IMR-90 (cell line): ENCODE measurements at regions not wholly inside any gene's neighbourhood (a gene's known extent, or its start where the extent isn't known, plus 50 kb on each side); places are given as distances from the start of the nearest gene placed in this dataset.
A peak's percentile ranks its signal among the peaks of the same experiment; 100 is the strongest.

Source experiments
- ATAC-seq: fragments of 200-7000 bp; cut with Tn5 transposase; 2 replicates; pipeline ENCODE4 v1.9.1; 2020; ENCODE audit warnings: low read depth, mild to moderate bottlenecking, moderate library complexity
- BruUV-seq: library from RNA; stranded (reverse); fragments of 400-500 nt; replicated peaks from 2 replicates; lab custom pipeline; 2021; lab: Mats Ljungman, UMichigan
- CTCF ChIA-PET: fragments of 300-600 bp; formaldehyde crosslinking; extraction: SDS; loops from one replicate; lab custom pipeline; 2021; ENCODE audit warnings: antibody characterized with exemption; lab: Yijun Ruan, JAX
- POLR2A ChIA-PET: fragments of 300-600 bp; sonication (Branson Sonifier 250); formaldehyde crosslinking; loops from one replicate; lab custom pipeline; 2022; ENCODE audit warnings: antibody characterized with exemption; ENCODE audit not compliant: unreplicated experiment; lab: Charles Lee
- DNase-seq: peaks from one replicate; pipeline ENCODE4 v3.0.0; 2013
- H2AFZ ChIP-seq: replicated peaks from 2 replicates; pipeline ENCODE3; 2013; ENCODE audit warnings: low read length, mild to moderate bottlenecking; ENCODE audit not compliant: poor library complexity
- H2AK5ac ChIP-seq: 2 replicates; pipeline ENCODE4 v1.6.1; 2013; ENCODE audit warnings: low read depth, low read length, inconsistent platforms
- H2AK9ac ChIP-seq: replicated peaks from 2 replicates; pipeline ENCODE3; 2013; ENCODE audit warnings: mild to moderate bottlenecking, low read depth, low read length, moderate library complexity; ENCODE audit not compliant: poor library complexity
- H2BK120ac ChIP-seq: 2 replicates; pipeline ENCODE4 v1.6.1; 2013; ENCODE audit warnings: low read depth, low read length, inconsistent platforms
- H2BK15ac ChIP-seq: 3 replicates; pipeline ENCODE4 v1.6.1; 2013; ENCODE audit warnings: low read depth, low read length, inconsistent platforms
- H2BK20ac ChIP-seq: 2 replicates; pipeline ENCODE4 v1.6.1; 2013; ENCODE audit warnings: low read depth, mild to moderate bottlenecking, inconsistent platforms, low read length, moderate library complexity
- H2BK5ac ChIP-seq: 2 replicates; pipeline ENCODE4 v1.6.1; 2013; ENCODE audit warnings: mild to moderate bottlenecking, low read depth, low read length, inconsistent platforms; ENCODE audit not compliant: poor library complexity, severe bottlenecking
- H3K14ac ChIP-seq: replicated peaks from 2 replicates; pipeline ENCODE4 v1.6.1; 2013; ENCODE audit warnings: low read depth, low read length, inconsistent platforms
- H3K18ac ChIP-seq: 2 replicates; pipeline ENCODE4 v1.6.1; 2013; ENCODE audit warnings: low read depth, low read length, control low read depth
- H3K23ac ChIP-seq: 2 replicates; pipeline ENCODE4 v1.6.1; 2013; ENCODE audit warnings: low read depth, low read length, inconsistent platforms
- H3K27ac ChIP-seq: 2 replicates; pipeline ENCODE4 v1.5.1; 2013; ENCODE audit warnings: mild to moderate bottlenecking, control low read depth, low read length; ENCODE audit not compliant: insufficient read depth
- H3K27me3 ChIP-seq: 2 replicates; pipeline ENCODE4 v1.6.1; 2013; ENCODE audit warnings: low read length; ENCODE audit not compliant: control insufficient read depth, insufficient read depth
- H3K36me3 ChIP-seq: 2 replicates; pipeline ENCODE4 v1.6.1; 2013; ENCODE audit warnings: low read length, mixed read lengths; ENCODE audit not compliant: control insufficient read depth, insufficient read depth
- H3K4ac ChIP-seq: 2 replicates; pipeline ENCODE4 v1.6.1; 2013; ENCODE audit warnings: low read depth, low read length, inconsistent platforms
- H3K4me1 ChIP-seq: 2 replicates; pipeline ENCODE4 v1.6.1; 2013; ENCODE audit warnings: low read length, mixed read lengths; ENCODE audit not compliant: control insufficient read depth, insufficient read depth
- H3K4me2 ChIP-seq: 2 replicates; pipeline ENCODE4 v1.6.1; 2013; ENCODE audit warnings: low read depth, mild to moderate bottlenecking, control low read depth, low read length, moderate library complexity
- H3K4me3 ChIP-seq: 2 replicates; pipeline ENCODE4 v1.5.1; 2013; ENCODE audit warnings: low read depth, mild to moderate bottlenecking, control low read depth, low read length, moderate library complexity; ENCODE audit not compliant: insufficient read depth
- H3K56ac ChIP-seq: 2 replicates; pipeline ENCODE4 v1.6.1; 2013; ENCODE audit warnings: low read length, inconsistent platforms; ENCODE audit not compliant: insufficient read depth; ENCODE audit errors: extremely low read depth
- H3K79me1 ChIP-seq, 2 experiments: 2 replicates each; pipeline ENCODE4 v1.6.1; 2013; ENCODE audit warnings: low read length in 2 of 2, inconsistent platforms in 1 of 2, low read depth in 1 of 2
- H3K9ac ChIP-seq: 2 replicates; pipeline ENCODE4 v1.6.1; 2013; ENCODE audit warnings: low read depth, low read length, control low read depth
- H3K9me1 ChIP-seq: 2 replicates; pipeline ENCODE4 v1.6.1; 2013; ENCODE audit warnings: low read length, inconsistent platforms; ENCODE audit not compliant: insufficient read depth
- H3K9me3 ChIP-seq: 2 replicates; pipeline ENCODE4 v1.6.1; 2013; ENCODE audit warnings: low read length; ENCODE audit not compliant: control insufficient read depth, insufficient read depth
- H4K20me1 ChIP-seq: 2 replicates; pipeline ENCODE4 v1.6.1; 2013; ENCODE audit warnings: low read length, inconsistent platforms; ENCODE audit not compliant: insufficient read depth
- H4K5ac ChIP-seq: 2 replicates; pipeline ENCODE4 v1.6.1; 2013; ENCODE audit warnings: mild to moderate bottlenecking, low read depth, low read length, control low read depth
- H4K8ac ChIP-seq, 2 experiments: 2 replicates each; pipeline ENCODE4 v1.6.1; 2013; ENCODE audit warnings: low read depth in 2 of 2, low read length in 2 of 2, control low read depth in 1 of 2, inconsistent platforms in 1 of 2
- H4K91ac ChIP-seq: 2 replicates; pipeline ENCODE4 v1.6.1; 2013; ENCODE audit warnings: low read depth, low read length, inconsistent platforms; ENCODE audit not compliant: insufficient read depth
- BHLHE40 ChIP-seq: fragments of 150-350 bp; IDR thresholded peaks from 2 replicates; pipeline ENCODE4 v1.6.1; 2016; ENCODE audit warnings: mild to moderate bottlenecking, low read depth, low read length
- CHD1 ChIP-seq: IDR thresholded peaks from 2 replicates; pipeline ENCODE4 v1.6.1; 2012; ENCODE audit warnings: low read depth, low read length, improper control_type of control experiment
- FOS ChIP-seq: fragments of 150-350 bp; IDR thresholded peaks from 2 replicates; pipeline ENCODE4 v1.6.1; 2016; ENCODE audit warnings: low read depth, low read length
- MAFK ChIP-seq: IDR thresholded peaks from 2 replicates; pipeline ENCODE4 v1.6.1; 2012; ENCODE audit warnings: low read depth, low read length, improper control_type of control experiment
- MAZ ChIP-seq: IDR thresholded peaks from 2 replicates; pipeline ENCODE4 v1.6.1; 2012; ENCODE audit warnings: low read depth, mild to moderate bottlenecking, low read length, improper control_type of control experiment, moderate library complexity, borderline replicate concordance
- MXI1 ChIP-seq: IDR thresholded peaks from 2 replicates; pipeline ENCODE4 v1.6.1; 2012; ENCODE audit warnings: low read depth, mild to moderate bottlenecking, low read length, moderate library complexity, borderline replicate concordance
- NFE2L2 ChIP-seq: fragments of 150-350 bp; IDR thresholded peaks from 2 replicates; pipeline ENCODE4 v1.6.1; 2016; ENCODE audit warnings: low read depth, mild to moderate bottlenecking, low read length
- POLR2A ChIP-seq: IDR thresholded peaks from 2 replicates; pipeline ENCODE4 v1.6.1; 2012; ENCODE audit warnings: mild to moderate bottlenecking, low read depth, low read length
- RAD21 ChIP-seq: IDR thresholded peaks from 2 replicates; pipeline ENCODE4 v1.6.1; 2012; ENCODE audit warnings: low read length, improper control_type of control experiment
- RCOR1 ChIP-seq: IDR thresholded peaks from 2 replicates; pipeline ENCODE4 v1.6.1; 2012; ENCODE audit warnings: mild to moderate bottlenecking, low read length, improper control_type of control experiment; ENCODE audit not compliant: insufficient replicate concordance
- RFX5 ChIP-seq: IDR thresholded peaks from 2 replicates; pipeline ENCODE4 v1.8.0; 2012; ENCODE audit warnings: low read depth, mild to moderate bottlenecking, low read length, moderate library complexity
- SMC3 ChIP-seq: fragments of 150-350 bp; IDR thresholded peaks from 2 replicates; pipeline ENCODE4 v1.6.1; 2016; ENCODE audit warnings: low read depth, mild to moderate bottlenecking, antibody characterized with exemption, low read length, moderate library complexity
- WGBS, 2 experiments: methylation state at CpG; one replicate each; pipeline versions ENCODE4 v1.1.5 to v1.1.7; 2013; ENCODE audit warnings: missing lambda C conversion rate in 2 of 2; ENCODE audit not compliant: insufficient read length in 1 of 2; ENCODE audit errors: extremely low coverage in 2 of 2; 5-methylcytosine and 5-hydroxymethylcytosine counted together
- dilution Hi-C: fragments of 300-500 bp; cut with HindIII; formaldehyde crosslinking; loops from one replicate; pipeline ENCODE4 v1.14.3; 2018; ENCODE audit warnings: low sequenced_read_pairs; ENCODE audit not compliant: unreplicated experiment
- in situ Hi-C: fragments of 300-500 bp; cut with MboI; formaldehyde crosslinking; loops from 3 replicates; pipeline ENCODE4 v1.14.3; 2019; ENCODE audit warnings: low sequenced_read_pairs, inconsistent platforms, mixed read lengths
- intact Hi-C: fragments of 100-400 bp; cut with micrococcal nuclease; formaldehyde crosslinking; loops from 2 replicates; pipeline ENCODE4 v1.10.0; 2022
- TF ChIP-seq, protein P1 (sequence below): fragments of 150-350 bp; IDR thresholded peaks from 2 replicates; pipeline ENCODE4 v1.6.1; 2016; ENCODE audit warnings: low read depth, mild to moderate bottlenecking, low read length, moderate library complexity, borderline replicate concordance
- TF ChIP-seq, protein P2 (sequence below): conservative IDR thresholded peaks from 2 replicates; pipeline ENCODE4 v1.5.1; 2012; ENCODE audit warnings: mild to moderate bottlenecking, low read depth, low read length, improper control_type of control experiment
- TF ChIP-seq, protein P3 (sequence below): fragments of 150-350 bp; IDR thresholded peaks from 2 replicates; pipeline ENCODE4 v1.6.1; 2017; ENCODE audit warnings: mild to moderate bottlenecking, antibody characterized with exemption, low read length, low read depth

DNA sequence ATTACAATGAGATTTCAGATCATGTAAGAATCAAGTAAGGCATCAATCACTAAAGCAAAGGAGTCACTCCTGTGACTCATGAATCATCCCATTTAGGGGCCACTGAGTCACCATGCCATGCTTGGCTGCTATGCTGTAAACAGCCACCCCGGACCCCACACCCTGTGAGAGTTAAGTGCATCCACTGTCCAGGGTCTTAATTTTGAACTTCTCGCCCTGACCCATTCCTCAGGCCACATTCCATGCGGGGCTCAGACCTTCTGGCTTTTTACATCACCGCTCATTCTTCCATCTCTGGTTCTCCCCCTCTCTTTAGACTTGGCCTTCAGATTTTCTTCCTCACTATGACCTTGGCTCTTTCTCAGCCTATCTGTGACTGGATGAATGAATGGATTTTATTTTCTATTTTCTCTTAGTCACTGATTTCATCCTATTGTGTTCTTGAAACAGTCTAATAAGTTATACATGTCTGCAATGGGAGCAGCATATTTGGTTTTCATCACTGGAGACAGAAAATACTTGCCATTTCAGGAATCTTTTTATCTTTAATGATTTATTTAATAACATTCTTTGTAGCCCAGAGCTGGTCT, 239.6 kb downstream of the SKIDA1 start:
- ATAC-seq (peak; percentile 17; the same call in 1 of the 2 replicates), DNase-seq (peak; percentile 21)
- Histone ChIP-seq H2BK15ac (no peak overlapping the region), H3K9me1 (no peaks in the 10 kb centered on the region), H3K4me3 (no peak overlapping the region), H3K27me3 (no peaks in the 10 kb centered on the region), H3K4me2 (no peak overlapping the region), H4K20me1 (no peaks in the 10 kb centered on the region), H3K4me1 (0 out of 2 replicates have a peak, but pooled peaks cover 2% of the 10 kb centered on the region), H3K56ac (no peak overlapping the region), H3K27ac (no peak overlapping the region), H3K18ac (no peak overlapping the region), H2AK5ac (no peak overlapping the region), H3K23ac (no peak overlapping the region), H2BK5ac (no peak overlapping the region), H4K5ac (no peak overlapping the region), H4K8ac (no peak overlapping the region), H2AFZ (no peak overlapping the region), H3K79me1 (no peaks in the 10 kb centered on the region), H4K91ac (no peak overlapping the region; the same call in 1 of the 2 replicates), H3K9me3 (no peaks in the 10 kb centered on the region), H3K4ac (no peak overlapping the region), H2BK120ac (no peak overlapping the region), H2BK20ac (no peak overlapping the region), H3K36me3 (no peaks in the 10 kb centered on the region), H2AK9ac (no peak overlapping the region), H3K9ac (no peak overlapping the region), H3K14ac (no peak overlapping the region)
- BruUV-seq, result no TSS peak
- intact Hi-C loops, result no loop called here
- TF ChIP-seq POLR2A, result no peak
- no peak for TF ChIP-seq FOS
- no peak for TF ChIP-seq NFE2L2
- no peak for TF ChIP-seq BHLHE40
- no peak for TF ChIP-seq MXI1
- TF ChIP-seq RFX5, result no peak
- no peak for TF ChIP-seq SMC3
- no peak for TF ChIP-seq RCOR1
- TF ChIP-seq, protein P1, sequence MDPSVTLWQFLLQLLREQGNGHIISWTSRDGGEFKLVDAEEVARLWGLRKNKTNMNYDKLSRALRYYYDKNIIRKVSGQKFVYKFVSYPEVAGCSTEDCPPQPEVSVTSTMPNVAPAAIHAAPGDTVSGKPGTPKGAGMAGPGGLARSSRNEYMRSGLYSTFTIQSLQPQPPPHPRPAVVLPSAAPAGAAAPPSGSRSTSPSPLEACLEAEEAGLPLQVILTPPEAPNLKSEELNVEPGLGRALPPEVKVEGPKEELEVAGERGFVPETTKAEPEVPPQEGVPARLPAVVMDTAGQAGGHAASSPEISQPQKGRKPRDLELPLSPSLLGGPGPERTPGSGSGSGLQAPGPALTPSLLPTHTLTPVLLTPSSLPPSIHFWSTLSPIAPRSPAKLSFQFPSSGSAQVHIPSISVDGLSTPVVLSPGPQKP, result no peak
- no peak for TF ChIP-seq CHD1
- no peak for TF ChIP-seq MAZ
- TF ChIP-seq, protein P2, sequence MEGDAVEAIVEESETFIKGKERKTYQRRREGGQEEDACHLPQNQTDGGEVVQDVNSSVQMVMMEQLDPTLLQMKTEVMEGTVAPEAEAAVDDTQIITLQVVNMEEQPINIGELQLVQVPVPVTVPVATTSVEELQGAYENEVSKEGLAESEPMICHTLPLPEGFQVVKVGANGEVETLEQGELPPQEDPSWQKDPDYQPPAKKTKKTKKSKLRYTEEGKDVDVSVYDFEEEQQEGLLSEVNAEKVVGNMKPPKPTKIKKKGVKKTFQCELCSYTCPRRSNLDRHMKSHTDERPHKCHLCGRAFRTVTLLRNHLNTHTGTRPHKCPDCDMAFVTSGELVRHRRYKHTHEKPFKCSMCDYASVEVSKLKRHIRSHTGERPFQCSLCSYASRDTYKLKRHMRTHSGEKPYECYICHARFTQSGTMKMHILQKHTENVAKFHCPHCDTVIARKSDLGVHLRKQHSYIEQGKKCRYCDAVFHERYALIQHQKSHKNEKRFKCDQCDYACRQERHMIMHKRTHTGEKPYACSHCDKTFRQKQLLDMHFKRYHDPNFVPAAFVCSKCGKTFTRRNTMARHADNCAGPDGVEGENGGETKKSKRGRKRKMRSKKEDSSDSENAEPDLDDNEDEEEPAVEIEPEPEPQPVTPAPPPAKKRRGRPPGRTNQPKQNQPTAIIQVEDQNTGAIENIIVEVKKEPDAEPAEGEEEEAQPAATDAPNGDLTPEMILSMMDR, result no peak
- TF ChIP-seq, protein P3, sequence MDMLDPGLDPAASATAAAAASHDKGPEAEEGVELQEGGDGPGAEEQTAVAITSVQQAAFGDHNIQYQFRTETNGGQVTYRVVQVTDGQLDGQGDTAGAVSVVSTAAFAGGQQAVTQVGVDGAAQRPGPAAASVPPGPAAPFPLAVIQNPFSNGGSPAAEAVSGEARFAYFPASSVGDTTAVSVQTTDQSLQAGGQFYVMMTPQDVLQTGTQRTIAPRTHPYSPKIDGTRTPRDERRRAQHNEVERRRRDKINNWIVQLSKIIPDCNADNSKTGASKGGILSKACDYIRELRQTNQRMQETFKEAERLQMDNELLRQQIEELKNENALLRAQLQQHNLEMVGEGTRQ, result no peak
- TF ChIP-seq MAFK, result no peak
- no peak for TF ChIP-seq RAD21
- no CpG with 5 or more reads among the region's 4 CpGs for WGBS, 2 experiments
- CTCF ChIA-PET, result no interaction called here
- POLR2A ChIA-PET, result no interaction called here
- dilution Hi-C loops, result no loop called here
- in situ Hi-C loops, result loop anchor here (10.0 kb wide), 1 partner anchor 659 kb away; no protein-coding TSS in a partner anchor
